Keratinocyte (primary cell): ENCODE measurements at regions not wholly inside any gene's neighbourhood (a gene's known extent, or its start where the extent isn't known, plus 50 kb on each side); places are given as distances from the start of the nearest gene placed in this dataset.

Source experiments
- DNase-seq: peaks from one replicate; pipeline ENCODE4 v3.0.0-alpha.2; 2011; ENCODE audit warnings: low read depth, missing footprints, low spot score
- FAIRE-seq: peaks from 2 replicates; lab custom pipeline; 2011; peaks lifted over from hg19 to GRCh38; lab: Jason Lieb, UNC
- H2AFZ ChIP-seq: 2 replicates; pipeline ENCODE4 v1.6.0; 2012; ENCODE audit warnings: low read length, control low read depth, inconsistent platforms; ENCODE audit not compliant: control insufficient read depth
- H3K27ac ChIP-seq: 2 replicates; pipeline ENCODE4 v1.5.1; 2011; ENCODE audit warnings: low read length; ENCODE audit not compliant: control insufficient read depth, insufficient read depth
- H3K27me3 ChIP-seq: 3 replicates; pipeline ENCODE4 v1.6.0; 2011; ENCODE audit warnings: low read length; ENCODE audit not compliant: control insufficient read depth, insufficient read depth; ENCODE audit errors: extremely low read depth
- H3K36me3 ChIP-seq, 2 experiments: 2 replicates in 1 of 2; 3 replicates in 1 of 2; pipeline ENCODE4 v1.5.1; 2011; ENCODE audit warnings: low read length in 2 of 2, mild to moderate bottlenecking in 1 of 2; ENCODE audit not compliant: control insufficient read depth in 2 of 2, insufficient read depth in 2 of 2; ENCODE audit errors: extremely low read depth in 1 of 2
- H3K4me1 ChIP-seq: 3 replicates; pipeline ENCODE4 v1.5.1; 2011; ENCODE audit warnings: low read length; ENCODE audit not compliant: control insufficient read depth, insufficient read depth; ENCODE audit errors: extremely low read depth
- H3K4me2 ChIP-seq: 3 replicates; pipeline ENCODE4 v1.6.0; 2011; ENCODE audit warnings: low read depth, low read length; ENCODE audit not compliant: control insufficient read depth, insufficient read depth; ENCODE audit errors: extremely low read depth
- H3K4me3 ChIP-seq, 3 experiments: fragments of 200-600 bp in 1 of 3; sonication (generic) in 1 of 3; 2 replicates in 2 of 3; 3 replicates in 1 of 3; pipeline ENCODE4 v1.5.1; 2011 to 2016; ENCODE audit warnings: low read length in 3 of 3, mild to moderate bottlenecking in 3 of 3, control low read depth in 2 of 3, inconsistent platforms in 1 of 3, low read depth in 1 of 3, mixed read lengths in 1 of 3, mixed run types in 1 of 3, moderate library complexity in 1 of 3; ENCODE audit not compliant: control insufficient read depth in 2 of 3, insufficient read depth in 2 of 3; ENCODE audit errors: extremely low read depth in 1 of 3
- H3K79me2 ChIP-seq: 2 replicates; pipeline ENCODE4 v1.6.0; 2012; ENCODE audit warnings: low read length; ENCODE audit not compliant: control insufficient read depth, insufficient read depth
- H3K9ac ChIP-seq: 3 replicates; pipeline ENCODE4 v1.6.0; 2011; ENCODE audit warnings: low read length; ENCODE audit not compliant: control insufficient read depth, insufficient read depth; ENCODE audit errors: extremely low read depth
- H3K9me1 ChIP-seq: 3 replicates; pipeline ENCODE4 v1.6.0; 2011; ENCODE audit warnings: low read length; ENCODE audit not compliant: control insufficient read depth, insufficient read depth; ENCODE audit errors: extremely low read depth
- H3K9me3 ChIP-seq: 2 replicates; pipeline ENCODE4 v1.5.1; 2012; ENCODE audit warnings: low read depth, low read length; ENCODE audit not compliant: control insufficient read depth
- H4K20me1 ChIP-seq: 3 replicates; pipeline ENCODE4 v1.6.0; 2011; ENCODE audit warnings: low read length; ENCODE audit not compliant: control insufficient read depth, insufficient read depth; ENCODE audit errors: extremely low read depth
- CTCF ChIP-seq, 3 experiments: IDR thresholded peaks in 1 of 3; conservative IDR thresholded peaks in 1 of 3; optimal IDR thresholded peaks in 1 of 3; 2 replicates in 2 of 3; 3 replicates in 1 of 3; pipeline versions ENCODE3 to v1.5.1; 2011; ENCODE audit warnings: low read length in 3 of 3, mild to moderate bottlenecking in 3 of 3, moderate library complexity in 2 of 3, control low read depth in 1 of 3, inconsistent platforms in 1 of 3; ENCODE audit not compliant: insufficient read depth in 2 of 3; ENCODE audit errors: extremely low read depth in 1 of 3
- EZH2 ChIP-seq: IDR thresholded peaks from one replicate; pipeline ENCODE4 v1.6.1; 2012; ENCODE audit warnings: inconsistent platforms, mild to moderate bottlenecking, low read length, moderate library complexity
- dilution Hi-C: fragments of 300-500 bp; cut with MboI; formaldehyde crosslinking; loops from one replicate; pipeline ENCODE4 v1.7.0; 2020; ENCODE audit warnings: low sequenced_read_pairs; ENCODE audit not compliant: extremely low pct_ligation_motif_present

GRCh38 chr5:12566441-12566840 is 662.2 kb upstream of the CTNND2 start:
- H3K9me1 ChIP-seq, result no peaks in the 10 kb centered on the region
- no peaks in the 10 kb centered on the region for H3K9me3 ChIP-seq
- H2AFZ ChIP-seq, result no peak overlapping the region
- DNase-seq (no peak), FAIRE-seq (no peak)
- no peak for TF ChIP-seq CTCF (optimal IDR thresholded peaks at IDR 0.05 in 1 of 3, IDR thresholded peaks at IDR 0.05 in 1 of 3, conservative IDR thresholded peaks at IDR 0.05 in 1 of 3; ENCODE audit: extremely low read depth in 1 of 3, insufficient read depth in 2 of 3, low read length in 3 of 3)
- TF ChIP-seq EZH2, result no peak
- no peaks in the 10 kb centered on the region for H3K4me1 ChIP-seq
- H3K79me2 ChIP-seq, result no peaks in the 10 kb centered on the region
- H3K4me2 ChIP-seq, result no peak overlapping the region
- no peak overlapping the region for H3K9ac ChIP-seq
- no peaks in the 10 kb centered on the region for H3K27me3 ChIP-seq
- H3K27ac ChIP-seq, result no peak overlapping the region
- H3K36me3 ChIP-seq, result no peaks in the 10 kb centered on the region
- no peaks in the 10 kb centered on the region for H4K20me1 ChIP-seq
- no peak overlapping the region for H3K4me3 ChIP-seq
- dilution Hi-C loops, result no loop called here

- TF ChIP-seq EZH2 (no peak), CTCF (optimal IDR thresholded peaks at IDR 0.05 in 1 of 3, IDR thresholded peaks at IDR 0.05 in 1 of 3, conservative IDR thresholded peaks at IDR 0.05 in 1 of 3; ENCODE audit: extremely low read depth in 1 of 3, insufficient read depth in 2 of 3, low read length in 3 of 3) (no peak)
- Histone ChIP-seq H3K4me1 (no peaks in the 10 kb centered on the region), H3K9ac (no peak overlapping the region), H3K9me3 (no peaks in the 10 kb centered on the region), H3K79me2 (no peaks in the 10 kb centered on the region), H3K9me1 (no peaks in the 10 kb centered on the region), H3K36me3 (no peaks in the 10 kb centered on the region), H3K4me2 (no peak overlapping the region), H4K20me1 (no peaks in the 10 kb centered on the region), H3K27ac (no peak overlapping the region), H3K27me3 (no peaks in the 10 kb centered on the region), H2AFZ (no peak overlapping the region), H3K4me3 (no peak overlapping the region)
- FAIRE-seq (no peak), DNase-seq (no peak)
- dilution Hi-C loops, result no loop called here
Observed at GRCh38 chr5:12557012-12557411, 652.8 kb upstream of the CTNND2 start.
